Suprapubic skin (tissue), 4 donors: ENCODE measurements at regions not wholly inside any gene's neighbourhood (a gene's known extent, or its start where the extent isn't known, plus 50 kb on each side); places are given as distances from the start of the nearest gene placed in this dataset.
"Not testable (repeated sequence)": the region's sequence is repeated elsewhere in the genome, so short reads cannot be mapped to it uniquely, and the experiment has no call there.

ENCODE experiments used
- DNase-seq, 2 donors: peaks; one replicate each; pipeline ENCODE4 v3.0.0-alpha.2; 2019; ENCODE audit warnings: low spot score in 2 of 2
- H3K27ac ChIP-seq: fragments of 200-600 bp; sonication (generic); one replicate; pipeline ENCODE4 v1.5.1; 2019
- H3K27me3 ChIP-seq: fragments of 200-600 bp; sonication (generic); one replicate; pipeline ENCODE4 v1.5.1; 2019
- H3K36me3 ChIP-seq: fragments of 200-600 bp; sonication (generic); one replicate; pipeline ENCODE4 v1.5.1; 2019
- H3K4me1 ChIP-seq: fragments of 200-600 bp; sonication (generic); one replicate; pipeline ENCODE4 v1.5.1; 2019
- H3K4me3 ChIP-seq: fragments of 200-600 bp; sonication (generic); one replicate; pipeline ENCODE4 v1.5.1; 2019; ENCODE audit warnings: mild to moderate bottlenecking
- H3K9me3 ChIP-seq: fragments of 200-600 bp; sonication (generic); one replicate; pipeline ENCODE4 v1.5.1; 2019
- CTCF ChIP-seq, 2 donors: fragments of 200-600 bp in 1 of 2; fragments of 450-650 bp in 1 of 2; sonication (generic) in 1 of 2; IDR thresholded peaks; one replicate each; pipeline ENCODE4 v1.5.1; 2016 to 2019; ENCODE audit warnings: antibody characterized with exemption in 2 of 2, mild to moderate bottlenecking in 1 of 2, moderate library complexity in 1 of 2
- EP300 ChIP-seq: sonication (generic); formaldehyde crosslinking; IDR thresholded peaks from one replicate; pipeline ENCODE4 v1.6.1; 2017; ENCODE audit warnings: antibody characterized with exemption
- POLR2A ChIP-seq, 2 donors: fragments of 450-650 bp; IDR thresholded peaks; one replicate each; pipeline ENCODE4 v1.6.1; 2017; ENCODE audit warnings: antibody characterized with exemption in 2 of 2, mild to moderate bottlenecking in 2 of 2, moderate library complexity in 2 of 2
- POLR2AphosphoS5 ChIP-seq, 3 donors: sonication (generic); formaldehyde crosslinking; IDR thresholded peaks; one replicate each; pipeline ENCODE4 v1.6.1; 2017; ENCODE audit warnings: antibody characterized with exemption in 3 of 3
- WGBS: methylation state at CpG from one replicate; pipeline ENCODE4 v1.1.5; 2018; 5-methylcytosine and 5-hydroxymethylcytosine counted together

- Histone ChIP-seq H3K27me3 (no peaks in the 10 kb centered on the region), H3K4me1 (no peaks in the 10 kb centered on the region), H3K36me3 (no peaks in the 10 kb centered on the region), H3K4me3 (no peak overlapping the region), H3K9me3 (no peaks in the 10 kb centered on the region), H3K27ac (no peak overlapping the region)
- TF ChIP-seq POLR2AphosphoS5 (IDR thresholded peaks at IDR 0.05) (no peak), EP300 (no peak)
- WGBS = 70% methylated on average over 1 of the region's 1 CpG
- no peak for DNase-seq
These were observed 190.6 kb upstream of the ARPP21 start for GRCh38 chr3:35448681-35449080.

- not testable (repeated sequence) for H3K27ac ChIP-seq, H3K4me3 ChIP-seq, H3K27me3 ChIP-seq, DNase-seq, H3K36me3 ChIP-seq, H3K4me1 ChIP-seq, H3K9me3 ChIP-seq
- WGBS = 86% methylated on average over 9 of the region's 9 CpGs
These were observed 184.5 kb upstream of the ARPP21 start for GRCh38 chr3:35454819-35455218.

- Histone ChIP-seq H3K27ac (no peak overlapping the region), H3K9me3 (no peaks in the 10 kb centered on the region), H3K4me1 (no peaks in the 10 kb centered on the region), H3K27me3 (no peaks in the 10 kb centered on the region), H3K4me3 (no peak overlapping the region), H3K36me3 (no peaks in the 10 kb centered on the region)
- no peak for DNase-seq
- 13% methylated on average over 1 of the region's 1 CpG for WGBS
- TF ChIP-seq POLR2A (IDR thresholded peaks at IDR 0.05) (no peak), EP300 (no peak), POLR2AphosphoS5 (IDR thresholded peaks at IDR 0.05) (no peak), CTCF (IDR thresholded peaks at IDR 0.05) (no peak)
These were observed 165.4 kb upstream of the ARPP21 start for GRCh38 chr3:35473956-35474355.

- not testable (repeated sequence) for H3K36me3 ChIP-seq, H3K27me3 ChIP-seq, DNase-seq, H3K4me1 ChIP-seq, H3K27ac ChIP-seq, H3K9me3 ChIP-seq, H3K4me3 ChIP-seq
- 85% methylated on average over 3 of the region's 4 CpGs for WGBS
These were observed 156.8 kb upstream of the ARPP21 start for GRCh38 chr3:35482566-35482965.

GRCh38 chr3:35483131-35483530 is 156.2 kb upstream of the ARPP21 start:
- Histone ChIP-seq H3K4me3 (no peak overlapping the region), H3K27ac (no peak overlapping the region), H3K4me1 (no peaks in the 10 kb centered on the region), H3K27me3 (no peaks in the 10 kb centered on the region), H3K36me3 (no peaks in the 10 kb centered on the region), H3K9me3 (no peaks in the 10 kb centered on the region)
- WGBS = 47% methylated on average over 3 of the region's 3 CpGs
- TF ChIP-seq CTCF (IDR thresholded peaks at IDR 0.05) = no peak
- TF ChIP-seq POLR2AphosphoS5 (IDR thresholded peaks at IDR 0.05) = no peak
- no peak for TF ChIP-seq POLR2A (IDR thresholded peaks at IDR 0.05)
- no peak for TF ChIP-seq EP300
- DNase-seq = no peak

GRCh38 chr3:35484929-35485530 is 154.3 kb upstream of the ARPP21 start:
- no peak for DNase-seq
- H3K27ac ChIP-seq = no peak overlapping the region
- no peaks in the 10 kb centered on the region for H3K36me3 ChIP-seq
- no peaks in the 10 kb centered on the region for H3K27me3 ChIP-seq
- no peak for TF ChIP-seq POLR2A (IDR thresholded peaks at IDR 0.05)
- TF ChIP-seq EP300 = no peak
- TF ChIP-seq POLR2AphosphoS5 (IDR thresholded peaks at IDR 0.05) = no peak
- no peak for TF ChIP-seq CTCF (IDR thresholded peaks at IDR 0.05)
- H3K4me3 ChIP-seq = no peak overlapping the region
- H3K9me3 ChIP-seq = no peaks in the 10 kb centered on the region
- no peaks in the 10 kb centered on the region for H3K4me1 ChIP-seq
- 50% methylated on average over 1 of the region's 1 CpG for WGBS

- no peaks in the 10 kb centered on the region for H3K36me3 ChIP-seq
- H3K4me3 ChIP-seq = no peak overlapping the region
- H3K9me3 ChIP-seq = no peaks in the 10 kb centered on the region
- no peak for DNase-seq
- 74% methylated on average over 1 of the region's 1 CpG for WGBS
- H3K27me3 ChIP-seq = no peaks in the 10 kb centered on the region
- H3K4me1 ChIP-seq = no peaks in the 10 kb centered on the region
- no peak for TF ChIP-seq POLR2A (IDR thresholded peaks at IDR 0.05)
- H3K27ac ChIP-seq = no peak overlapping the region
These were observed 153.0 kb upstream of the ARPP21 start for GRCh38 chr3:35486295-35486694.
